Nephron progenitor cell (in vitro differentiated cells): ENCODE measurements at regions not wholly inside any gene's neighbourhood (a gene's known extent, or its start where the extent isn't known, plus 50 kb on each side); places are given as distances from the start of the nearest gene placed in this dataset.

Experiments used
- DNase-seq: peaks from one replicate; pipeline ENCODE4 v3.0.0; 2021
- H3K27ac Mint-ChIP-seq: 2 replicates; pipeline ENCODE4 v1.8.0; 2021; ENCODE audit warnings: mild to moderate bottlenecking, moderate library complexity, mixed read lengths
- H3K27me3 Mint-ChIP-seq: 2 replicates; pipeline ENCODE4 v1.8.0; 2021; ENCODE audit warnings: mild to moderate bottlenecking, low read depth, mixed read lengths; ENCODE audit not compliant: poor library complexity
- H3K36me3 Mint-ChIP-seq: 2 replicates; pipeline ENCODE4 v1.8.0; 2021; ENCODE audit warnings: low read depth, mixed read lengths
- H3K4me1 Mint-ChIP-seq: 2 replicates; pipeline ENCODE4 v1.8.0; 2021; ENCODE audit warnings: mixed read lengths
- H3K4me3 Mint-ChIP-seq: 2 replicates; pipeline ENCODE4 v1.8.0; 2021; ENCODE audit warnings: mild to moderate bottlenecking, moderate library complexity, mixed read lengths
- H3K9me3 Mint-ChIP-seq: 2 replicates; pipeline ENCODE4 v1.8.0; 2021; ENCODE audit warnings: mild to moderate bottlenecking, moderate library complexity, mixed read lengths
- TF ChIP-seq, protein P1 (sequence below): fragments of 200-600 bp; sonication (generic); IDR thresholded peaks from 2 replicates; pipeline ENCODE4 v1.5.0; 2021; ENCODE audit warnings: antibody characterized with exemption

DNA sequence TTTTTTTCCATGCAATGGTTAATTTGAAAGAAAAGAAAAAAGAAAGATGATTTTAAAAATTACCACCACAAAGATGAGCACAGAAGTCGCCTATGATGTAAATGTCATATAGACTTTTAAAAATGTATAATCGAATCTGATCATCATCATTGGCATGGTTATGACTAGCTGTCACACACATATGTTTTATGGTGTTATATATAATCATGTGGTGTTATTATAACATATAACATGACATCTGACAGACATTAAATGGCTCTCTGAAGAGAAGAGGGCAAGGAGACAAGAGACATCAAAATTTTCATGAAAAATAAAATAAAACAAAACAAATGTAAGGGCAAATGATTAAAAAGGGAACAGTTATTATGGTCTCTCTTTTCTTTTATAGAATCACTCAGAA, 217.5 kb downstream of the TMEM161B start:
- no peak overlapping the region for H3K4me3 Mint-ChIP-seq
- no peak overlapping the region for H3K27ac Mint-ChIP-seq
- H3K9me3 Mint-ChIP-seq: peaks cover 19% of the 10 kb centered on the region

DNA sequence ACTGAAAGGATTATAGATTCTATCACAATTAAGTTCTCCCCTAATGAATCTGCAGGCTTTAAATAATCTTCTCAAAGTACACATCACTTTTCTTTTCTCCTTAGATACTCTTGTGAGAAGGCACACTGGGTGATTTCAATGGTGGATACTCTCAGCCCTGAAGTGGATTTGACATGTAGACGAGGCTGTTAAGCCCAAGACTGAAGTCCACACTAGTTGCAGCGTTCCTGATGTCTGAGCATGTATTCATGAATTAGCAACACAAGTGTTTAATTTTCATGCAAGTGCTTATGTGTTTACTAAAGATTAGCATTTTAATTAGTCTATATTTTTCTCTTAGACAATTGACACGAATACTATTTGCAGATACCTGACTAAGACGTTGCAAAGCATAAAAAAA, 218.9 kb downstream of the TMEM161B start:
- TF ChIP-seq, protein P1, sequence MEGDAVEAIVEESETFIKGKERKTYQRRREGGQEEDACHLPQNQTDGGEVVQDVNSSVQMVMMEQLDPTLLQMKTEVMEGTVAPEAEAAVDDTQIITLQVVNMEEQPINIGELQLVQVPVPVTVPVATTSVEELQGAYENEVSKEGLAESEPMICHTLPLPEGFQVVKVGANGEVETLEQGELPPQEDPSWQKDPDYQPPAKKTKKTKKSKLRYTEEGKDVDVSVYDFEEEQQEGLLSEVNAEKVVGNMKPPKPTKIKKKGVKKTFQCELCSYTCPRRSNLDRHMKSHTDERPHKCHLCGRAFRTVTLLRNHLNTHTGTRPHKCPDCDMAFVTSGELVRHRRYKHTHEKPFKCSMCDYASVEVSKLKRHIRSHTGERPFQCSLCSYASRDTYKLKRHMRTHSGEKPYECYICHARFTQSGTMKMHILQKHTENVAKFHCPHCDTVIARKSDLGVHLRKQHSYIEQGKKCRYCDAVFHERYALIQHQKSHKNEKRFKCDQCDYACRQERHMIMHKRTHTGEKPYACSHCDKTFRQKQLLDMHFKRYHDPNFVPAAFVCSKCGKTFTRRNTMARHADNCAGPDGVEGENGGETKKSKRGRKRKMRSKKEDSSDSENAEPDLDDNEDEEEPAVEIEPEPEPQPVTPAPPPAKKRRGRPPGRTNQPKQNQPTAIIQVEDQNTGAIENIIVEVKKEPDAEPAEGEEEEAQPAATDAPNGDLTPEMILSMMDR: no peak
- Mint-ChIP-seq H3K4me3 (no peak overlapping the region), H3K27ac (no peak overlapping the region), H3K27me3 (no peaks in the 10 kb centered on the region), H3K9me3 (peaks cover 17% of the 10 kb centered on the region), H3K36me3 (peaks cover 5% of the 10 kb centered on the region), H3K4me1 (peaks cover 4% of the 10 kb centered on the region)
- DNase-seq: no peak

More for the DNA sequence above, 217.5 kb downstream of the TMEM161B start:
- TF ChIP-seq, protein P1: no peak
- peaks cover 4% of the 10 kb centered on the region for H3K4me1 Mint-ChIP-seq
- peaks cover 5% of the 10 kb centered on the region for H3K36me3 Mint-ChIP-seq
- no peaks in the 10 kb centered on the region for H3K27me3 Mint-ChIP-seq
- no peak for DNase-seq

DNA sequence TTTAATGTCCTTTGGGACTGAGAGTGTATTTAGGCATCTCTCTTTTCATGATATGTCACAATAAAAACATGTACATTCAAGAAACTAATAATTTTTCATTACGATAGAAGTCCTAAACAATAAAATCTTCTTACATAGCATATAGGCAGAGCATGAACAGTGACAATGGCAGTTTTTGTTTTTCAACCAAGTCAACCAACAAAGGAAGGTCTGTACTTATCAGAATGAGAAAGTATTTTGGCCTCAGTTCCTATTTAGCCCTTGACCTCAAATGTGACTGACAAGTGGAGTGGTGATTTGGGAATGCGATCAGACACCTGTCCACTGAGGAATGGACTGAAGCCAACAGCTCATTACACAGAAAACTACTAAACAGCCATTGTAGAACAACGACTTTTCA, 219.5 kb downstream of the TMEM161B start:
- Mint-ChIP-seq H3K4me1 (peaks cover 4% of the 10 kb centered on the region), H3K27me3 (no peaks in the 10 kb centered on the region), H3K9me3 (peaks cover 11% of the 10 kb centered on the region), H3K4me3 (no peak overlapping the region), H3K36me3 (peaks cover 5% of the 10 kb centered on the region), H3K27ac (no peak overlapping the region)
- TF ChIP-seq, protein P1: no peak
- no peak for DNase-seq

DNA sequence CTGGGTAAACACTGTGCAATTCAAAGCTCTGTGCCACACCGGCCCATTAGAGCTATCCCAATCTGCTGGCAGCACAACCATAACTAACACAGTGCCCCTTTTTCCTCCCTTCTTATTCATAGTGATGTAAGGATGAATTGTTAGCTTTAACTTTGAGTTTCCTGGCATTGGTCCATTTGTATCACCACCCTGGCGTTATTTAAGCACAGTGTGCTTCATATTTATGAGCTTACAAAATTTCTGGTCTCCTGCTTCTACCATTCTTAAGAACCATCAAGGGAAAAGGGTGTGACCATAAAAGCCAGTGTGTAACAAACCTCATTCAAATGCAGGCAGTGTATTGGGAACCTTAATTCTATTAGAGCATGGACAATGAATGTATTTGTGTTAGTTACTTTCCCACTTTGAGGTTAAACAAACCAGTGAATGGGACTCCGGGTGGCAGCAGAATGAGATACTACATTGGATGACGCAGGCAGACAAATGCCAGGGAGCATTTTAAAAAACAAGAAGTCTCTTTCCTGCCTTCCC, 222.6 kb downstream of the TMEM161B start:
- Mint-ChIP-seq H3K27me3 (no peaks in the 10 kb centered on the region), H3K4me3 (no peak overlapping the region), H3K9me3 (no peaks in the 10 kb centered on the region), H3K4me1 (no peaks in the 10 kb centered on the region), H3K36me3 (no peaks in the 10 kb centered on the region), H3K27ac (no peak overlapping the region)
- DNase-seq: no peak
- TF ChIP-seq, protein P1: no peak

DNA sequence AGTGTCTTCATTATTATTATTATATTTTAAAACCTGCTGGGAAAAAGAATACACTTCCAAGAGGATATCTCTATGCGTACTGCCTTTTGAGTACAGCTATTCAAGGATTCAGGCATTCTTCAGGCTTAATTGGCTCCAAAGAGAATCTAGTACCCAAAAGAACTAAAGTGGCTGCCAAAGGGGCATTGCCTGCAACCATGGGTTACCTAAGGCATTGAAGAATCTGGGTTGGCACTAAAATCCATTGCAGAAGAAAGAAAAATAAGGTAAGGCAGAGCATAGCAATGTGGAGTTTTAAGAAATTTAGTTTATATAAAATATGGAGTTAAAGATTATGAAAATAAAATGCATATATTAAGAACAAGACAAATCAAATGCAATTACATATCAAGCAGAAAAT, 223.5 kb downstream of the TMEM161B start:
- H3K9me3 Mint-ChIP-seq: no peaks in the 10 kb centered on the region
- H3K4me3 Mint-ChIP-seq: no peak overlapping the region
- TF ChIP-seq, protein P1: no peak
- DNase-seq: no peak
- H3K36me3 Mint-ChIP-seq: no peaks in the 10 kb centered on the region
- H3K27me3 Mint-ChIP-seq: no peaks in the 10 kb centered on the region
- H3K27ac Mint-ChIP-seq: no peak overlapping the region
- no peaks in the 10 kb centered on the region for H3K4me1 Mint-ChIP-seq

DNA sequence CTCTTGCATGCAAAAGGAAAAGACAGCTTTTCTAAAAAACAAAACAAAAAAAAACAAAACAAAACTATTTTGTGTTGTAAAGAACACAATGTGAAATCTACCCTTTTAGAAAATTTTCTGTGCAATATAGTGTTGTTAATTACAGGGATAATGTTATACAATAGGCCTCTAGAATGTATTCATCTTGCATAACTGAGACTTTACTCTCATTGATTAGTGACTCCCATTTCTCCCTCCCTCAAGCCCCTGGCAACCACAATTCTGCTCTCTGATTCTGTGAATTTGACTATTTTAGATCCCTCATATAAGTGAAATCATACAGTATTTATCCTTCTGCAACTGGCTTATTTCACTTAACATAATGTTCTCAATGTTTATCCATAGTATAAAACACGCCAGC, 234.1 kb downstream of the TMEM161B start:
- peaks cover 16% of the 10 kb centered on the region for H3K9me3 Mint-ChIP-seq
- no peak overlapping the region for H3K27ac Mint-ChIP-seq
- TF ChIP-seq, protein P1: no peak
- DNase-seq: no peak
- no peaks in the 10 kb centered on the region for H3K27me3 Mint-ChIP-seq
- H3K4me1 Mint-ChIP-seq: no peaks in the 10 kb centered on the region
- peaks cover 7% of the 10 kb centered on the region for H3K36me3 Mint-ChIP-seq
- H3K4me3 Mint-ChIP-seq: no peak overlapping the region
